Progenitor cell of endocrine pancreas (in vitro differentiated cells): ENCODE measurements at regions not wholly inside any gene's neighbourhood (a gene's known extent, or its start where the extent isn't known, plus 50 kb on each side); places are given as distances from the start of the nearest gene placed in this dataset.

Experiments used
- DNase-seq: peaks from one replicate; pipeline ENCODE4 v3.0.0; 2021; ENCODE audit warnings: low spot score; ENCODE audit not compliant: unreplicated experiment
- H3K27ac Mint-ChIP-seq: 2 replicates; pipeline ENCODE4 v1.8.0; 2021; ENCODE audit warnings: mild to moderate bottlenecking, moderate library complexity, mixed read lengths
- H3K27me3 Mint-ChIP-seq: 2 replicates; pipeline ENCODE4 v1.8.0; 2021; ENCODE audit warnings: mixed read lengths
- H3K36me3 Mint-ChIP-seq: 2 replicates; pipeline ENCODE4 v1.8.0; 2022; ENCODE audit warnings: mixed read lengths; ENCODE audit not compliant: insufficient read depth
- H3K4me1 Mint-ChIP-seq: 2 replicates; pipeline ENCODE4 v1.8.0; 2021; ENCODE audit warnings: low read depth, mixed read lengths
- H3K4me3 Mint-ChIP-seq: 2 replicates; pipeline ENCODE4 v1.8.0; 2021; ENCODE audit warnings: low read depth, mild to moderate bottlenecking, moderate library complexity, mixed read lengths
- H3K9me3 Mint-ChIP-seq: 2 replicates; pipeline ENCODE4 v1.8.0; 2021; ENCODE audit warnings: low read depth, mixed read lengths
- TF ChIP-seq, protein P1 (sequence below): fragments of 200-600 bp; sonication (generic); IDR thresholded peaks from one replicate; pipeline ENCODE4 v1.5.0; 2021; ENCODE audit warnings: antibody characterized with exemption, mild to moderate bottlenecking; ENCODE audit not compliant: unreplicated experiment

DNA sequence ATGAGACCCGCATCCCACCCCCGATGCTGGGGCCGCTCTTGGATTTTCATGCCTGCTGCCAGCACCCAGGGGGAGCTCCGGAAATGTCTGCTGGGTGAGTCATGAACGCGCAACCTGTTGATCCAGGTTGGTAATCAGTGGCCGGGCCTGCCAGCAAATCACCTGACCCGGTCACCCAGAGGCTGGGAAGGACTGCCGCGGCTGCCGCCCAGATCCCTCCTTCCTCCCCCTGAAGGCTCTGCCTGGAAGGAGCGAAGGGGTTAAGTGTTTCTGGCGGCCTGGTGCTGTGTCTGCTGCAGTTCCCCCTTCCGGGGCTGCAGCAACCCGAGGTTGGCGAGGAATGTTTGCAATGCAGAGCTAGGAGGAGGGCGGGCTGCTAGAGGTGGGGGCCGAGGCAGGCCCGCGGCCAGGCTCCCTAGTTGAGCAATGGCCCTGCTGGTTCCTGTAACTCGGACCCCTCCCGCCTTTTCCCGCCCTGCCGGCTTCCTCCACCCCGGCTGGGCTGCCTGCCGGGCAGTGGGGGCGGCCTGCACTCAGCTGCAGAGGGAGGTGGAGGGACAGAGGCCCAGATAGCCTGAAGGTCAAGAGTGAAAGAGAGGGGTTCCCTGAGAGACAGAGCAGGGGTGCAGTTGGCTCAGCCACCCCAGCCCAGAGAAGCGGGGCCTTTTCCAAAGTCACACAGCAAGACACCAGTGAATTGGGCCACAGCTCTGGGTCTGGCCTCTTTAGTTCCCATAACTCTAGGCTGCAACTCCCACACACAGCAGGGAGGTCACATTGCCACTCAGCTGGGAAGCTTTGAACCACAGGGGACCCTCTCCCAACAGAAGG is 156.3 kb upstream of the IER5L start:
- DNase-seq = peak; percentile 79
- TF ChIP-seq, protein P1, sequence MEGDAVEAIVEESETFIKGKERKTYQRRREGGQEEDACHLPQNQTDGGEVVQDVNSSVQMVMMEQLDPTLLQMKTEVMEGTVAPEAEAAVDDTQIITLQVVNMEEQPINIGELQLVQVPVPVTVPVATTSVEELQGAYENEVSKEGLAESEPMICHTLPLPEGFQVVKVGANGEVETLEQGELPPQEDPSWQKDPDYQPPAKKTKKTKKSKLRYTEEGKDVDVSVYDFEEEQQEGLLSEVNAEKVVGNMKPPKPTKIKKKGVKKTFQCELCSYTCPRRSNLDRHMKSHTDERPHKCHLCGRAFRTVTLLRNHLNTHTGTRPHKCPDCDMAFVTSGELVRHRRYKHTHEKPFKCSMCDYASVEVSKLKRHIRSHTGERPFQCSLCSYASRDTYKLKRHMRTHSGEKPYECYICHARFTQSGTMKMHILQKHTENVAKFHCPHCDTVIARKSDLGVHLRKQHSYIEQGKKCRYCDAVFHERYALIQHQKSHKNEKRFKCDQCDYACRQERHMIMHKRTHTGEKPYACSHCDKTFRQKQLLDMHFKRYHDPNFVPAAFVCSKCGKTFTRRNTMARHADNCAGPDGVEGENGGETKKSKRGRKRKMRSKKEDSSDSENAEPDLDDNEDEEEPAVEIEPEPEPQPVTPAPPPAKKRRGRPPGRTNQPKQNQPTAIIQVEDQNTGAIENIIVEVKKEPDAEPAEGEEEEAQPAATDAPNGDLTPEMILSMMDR = peak; percentile 27
- Mint-ChIP-seq H3K4me3 (peak overlapping the region; percentile 2), H3K27ac (peak overlapping the region; percentile 98), H3K4me1 (peaks cover 22% of the 10 kb centered on the region), H3K36me3 (no peaks in the 10 kb centered on the region), H3K27me3 (peaks cover 4% of the 10 kb centered on the region), H3K9me3 (peaks cover 4% of the 10 kb centered on the region)

DNA sequence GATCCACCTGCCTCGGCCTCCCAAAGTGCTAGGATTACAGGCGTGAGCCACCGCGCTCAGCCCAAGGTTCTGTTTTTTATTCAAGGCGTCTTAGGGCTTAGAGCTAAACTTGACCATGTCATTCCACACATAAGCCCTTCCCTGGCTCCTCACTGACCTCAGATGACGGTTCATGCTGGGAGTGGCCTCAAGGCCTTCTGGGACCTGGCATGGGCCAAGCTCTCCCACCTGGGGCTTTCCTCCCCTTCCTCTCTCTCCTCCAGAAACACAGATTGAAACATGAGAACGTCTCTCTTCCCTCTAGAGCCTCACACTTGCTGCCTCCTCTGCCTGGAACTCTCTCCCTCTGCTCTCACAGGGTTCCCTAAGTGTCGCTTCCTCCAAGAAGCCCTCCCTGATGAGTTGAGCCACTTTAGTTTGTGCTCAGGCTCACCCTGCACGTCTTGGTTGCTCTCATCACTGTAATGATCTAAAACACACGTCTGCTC is 155.6 kb upstream of the IER5L start:
- peak overlapping the region; percentile 2 for H3K4me3 Mint-ChIP-seq
- no peak for DNase-seq
- H3K4me1 Mint-ChIP-seq = peaks cover 22% of the 10 kb centered on the region
- TF ChIP-seq, protein P1 = no peak
- H3K27ac Mint-ChIP-seq = peak overlapping the region; percentile 98
- peaks cover 4% of the 10 kb centered on the region for H3K9me3 Mint-ChIP-seq
- H3K27me3 Mint-ChIP-seq = peaks cover 4% of the 10 kb centered on the region
- H3K36me3 Mint-ChIP-seq = no peaks in the 10 kb centered on the region

DNA sequence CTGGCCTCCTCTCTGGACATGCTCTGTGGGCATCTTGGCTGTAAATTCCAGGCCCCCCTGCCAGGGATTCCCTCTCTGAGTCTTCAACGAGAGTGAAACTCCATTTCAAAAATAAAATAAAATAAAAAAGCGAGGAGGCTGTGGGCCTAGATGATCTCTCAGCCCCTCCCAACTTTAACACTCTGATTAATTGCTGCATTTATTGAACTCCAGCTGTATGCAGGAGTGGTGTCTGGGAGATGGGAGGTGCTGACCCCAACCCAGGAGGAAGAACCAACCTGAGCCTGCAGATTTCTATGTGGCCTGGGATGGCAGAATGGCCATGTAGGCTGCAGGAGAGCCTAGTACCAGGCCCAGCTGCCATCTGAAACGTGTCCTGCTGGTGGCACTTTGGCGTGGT is 154.5 kb upstream of the IER5L start:
- H3K4me3 Mint-ChIP-seq = no peak overlapping the region
- peak overlapping the region; percentile 90 for H3K27ac Mint-ChIP-seq
- H3K4me1 Mint-ChIP-seq = peaks cover 21% of the 10 kb centered on the region
- H3K9me3 Mint-ChIP-seq = peaks cover 4% of the 10 kb centered on the region
- no peak for DNase-seq
- no peaks in the 10 kb centered on the region for H3K36me3 Mint-ChIP-seq
- no peaks in the 10 kb centered on the region for H3K27me3 Mint-ChIP-seq
- TF ChIP-seq, protein P1 = no peak

DNA sequence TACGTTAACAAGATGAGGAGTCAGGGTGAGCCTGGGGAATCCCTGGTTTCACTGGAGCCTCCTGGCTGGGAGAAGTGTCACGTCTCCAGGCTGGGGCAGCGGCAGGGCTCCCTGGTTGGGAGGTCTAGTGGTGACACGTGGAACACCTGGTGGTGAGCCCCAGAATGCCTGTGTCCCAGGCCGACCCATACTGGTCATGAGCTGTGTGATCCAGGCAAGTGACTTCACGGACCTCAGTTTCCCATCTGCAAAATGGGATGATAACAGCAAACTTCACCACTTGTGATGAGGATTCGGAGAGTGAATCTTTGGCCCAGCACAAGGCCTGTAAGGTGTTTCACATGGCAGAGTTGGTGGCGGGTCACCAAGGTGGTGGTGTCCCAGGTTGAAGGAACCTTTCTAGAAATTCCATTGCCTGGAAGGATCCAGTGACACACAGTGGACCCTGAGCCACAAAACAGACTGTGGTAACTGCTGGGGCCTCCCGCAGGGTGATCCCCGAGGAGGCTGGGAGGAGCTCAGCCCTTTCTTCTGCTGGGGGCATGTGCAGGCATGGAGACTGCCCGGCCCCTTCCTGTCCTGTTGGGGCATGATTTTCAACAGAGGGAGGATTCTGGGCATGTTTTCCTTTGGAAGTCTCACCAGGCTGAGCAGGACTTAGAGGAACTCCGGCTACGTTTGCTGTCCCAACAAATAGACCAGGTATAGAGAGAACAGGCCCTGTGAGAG is 153.9 kb upstream of the IER5L start:
- Mint-ChIP-seq H3K4me1 (peaks cover 22% of the 10 kb centered on the region), H3K4me3 (no peak overlapping the region), H3K9me3 (peaks cover 4% of the 10 kb centered on the region), H3K36me3 (no peaks in the 10 kb centered on the region), H3K27me3 (no peaks in the 10 kb centered on the region), H3K27ac (peak overlapping the region; percentile 90)
- TF ChIP-seq, protein P1 = no peak
- no peak for DNase-seq

DNA sequence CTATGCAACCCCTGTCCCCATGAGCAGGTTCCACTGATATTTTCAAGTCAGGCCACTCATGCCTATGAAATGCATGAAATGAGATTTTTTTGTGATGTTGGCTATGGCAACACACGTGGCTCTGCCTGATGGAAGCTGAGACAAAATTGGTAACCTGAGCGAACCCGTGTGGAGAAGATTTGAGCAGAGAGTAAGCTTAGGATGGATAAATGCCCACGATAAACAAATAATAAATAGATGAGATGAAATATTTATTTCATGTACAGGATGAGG is 153.4 kb upstream of the IER5L start:
- no peak for DNase-seq
- H3K27ac Mint-ChIP-seq = peak overlapping the region; percentile 68
- no peak overlapping the region for H3K4me3 Mint-ChIP-seq
- peaks cover 20% of the 10 kb centered on the region for H3K4me1 Mint-ChIP-seq
- H3K27me3 Mint-ChIP-seq = no peaks in the 10 kb centered on the region
- no peaks in the 10 kb centered on the region for H3K36me3 Mint-ChIP-seq
- peaks cover 4% of the 10 kb centered on the region for H3K9me3 Mint-ChIP-seq
- TF ChIP-seq, protein P1 = no peak
